OCI-LY7 (cell line): ENCODE measurements at regions not wholly inside any gene's neighbourhood (a gene's known extent, or its start where the extent isn't known, plus 50 kb on each side); places are given as distances from the start of the nearest gene placed in this dataset.

ENCODE experiments used
- BruUV-seq: library from RNA; stranded (reverse); fragments of 400-500 nt; replicated peaks from 2 replicates; lab custom pipeline; 2021; lab: Mats Ljungman, UMichigan
- CTCF ChIA-PET: fragments of 300-600 bp; sonication (Branson Sonifier 250); formaldehyde crosslinking; loops from one replicate; lab custom pipeline; 2022; ENCODE audit warnings: antibody characterized with exemption; ENCODE audit not compliant: unreplicated experiment; lab: Charles Lee
- POLR2A ChIA-PET: fragments of 300-600 bp; sonication (Branson Sonifier 250); formaldehyde crosslinking; loops from one replicate; lab custom pipeline; 2022; ENCODE audit warnings: antibody characterized with exemption; lab: Charles Lee
- DNase-seq: peaks from one replicate; pipeline ENCODE4 v3.0.0-alpha.2; 2015; ENCODE audit warnings: low spot score
- H2AFZ ChIP-seq: fragments of 200-600 bp; sonication (generic), shearing (Covaris generic); 2 replicates; pipeline ENCODE4 v1.6.1; 2014; ENCODE audit warnings: mild to moderate bottlenecking, antibody characterized with exemption, low read length, moderate library complexity
- H3K27ac ChIP-seq: fragments of 200-600 bp; sonication (generic); 2 replicates; pipeline ENCODE4 v1.5.1; 2014; ENCODE audit warnings: mixed run types, low read depth, mild to moderate bottlenecking, moderate library complexity, low read length, inconsistent platforms; ENCODE audit not compliant: poor library complexity, severe bottlenecking
- H3K36me3 ChIP-seq: fragments of 200-600 bp; sonication (generic); 2 replicates; pipeline ENCODE4 v1.6.1; 2014; ENCODE audit warnings: mild to moderate bottlenecking, antibody characterized with exemption, low read length, moderate library complexity, mixed read lengths; ENCODE audit not compliant: insufficient read depth
- H3K4me1 ChIP-seq: fragments of 200-600 bp; sonication (generic); 2 replicates; pipeline ENCODE4 v1.5.1; 2014; ENCODE audit warnings: mild to moderate bottlenecking, low read length; ENCODE audit not compliant: insufficient read depth, poor library complexity, severe bottlenecking
- H3K4me2 ChIP-seq: fragments of 200-600 bp; sonication (generic); 2 replicates; pipeline ENCODE4 v1.6.1; 2014; ENCODE audit warnings: mild to moderate bottlenecking, low read length
- H3K4me3 ChIP-seq: fragments of 200-600 bp; sonication (generic); 2 replicates; pipeline ENCODE4 v1.5.1; 2014; ENCODE audit warnings: mild to moderate bottlenecking, low read depth, low read length; ENCODE audit not compliant: poor library complexity, severe bottlenecking
- H3K79me2 ChIP-seq: fragments of 200-600 bp; sonication (generic); 2 replicates; pipeline ENCODE4 v1.6.1; 2016; ENCODE audit warnings: low read depth, mild to moderate bottlenecking, low read length, moderate library complexity, mixed read lengths; ENCODE audit not compliant: insufficient read depth
- H3K9me2 ChIP-seq: fragments of 200-600 bp; sonication (generic); 2 replicates; pipeline ENCODE4 v1.6.1; 2016; ENCODE audit warnings: mild to moderate bottlenecking, low read length, mixed read lengths; ENCODE audit not compliant: insufficient read depth
- H3K9me3 ChIP-seq: fragments of 200-600 bp; sonication (generic); 2 replicates; pipeline ENCODE4 v1.6.1; 2014; ENCODE audit warnings: mild to moderate bottlenecking, mixed run types, low read length, mixed read lengths
- H4K20me1 ChIP-seq: fragments of 200-600 bp; sonication (generic); 2 replicates; pipeline ENCODE4 v1.6.1; 2014; ENCODE audit warnings: mild to moderate bottlenecking, antibody characterized with exemption, low read length, moderate library complexity, mixed read lengths; ENCODE audit not compliant: insufficient read depth
- CTCF ChIP-seq: fragments of 200-600 bp; sonication (generic); conservative IDR thresholded peaks from 2 replicates; pipeline ENCODE4 v1.5.1; 2014; ENCODE audit warnings: mild to moderate bottlenecking, antibody characterized with exemption, low read length, moderate library complexity, mixed read lengths
- EZH2phosphoT487 ChIP-seq: fragments of 200-600 bp; sonication (generic); IDR thresholded peaks from 2 replicates; pipeline ENCODE4 v1.6.1; 2018; ENCODE audit warnings: low read depth, borderline replicate concordance, mild to moderate bottlenecking, mixed run types, antibody characterized with exemption, low read length, moderate library complexity, mixed read lengths
- intact Hi-C: fragments of 100-400 bp; cut with micrococcal nuclease; formaldehyde crosslinking; loops from one replicate; pipeline ENCODE4 v1.10.0; 2022; ENCODE audit not compliant: unreplicated experiment

GRCh38 chr4:26020881-26021280 lies 106.9 kb downstream of the SMIM20 start:
- H3K36me3 ChIP-seq = no peaks in the 10 kb centered on the region
- no peak overlapping the region for H3K4me3 ChIP-seq
- no peak for DNase-seq
- H3K4me2 ChIP-seq = no peak overlapping the region
- BruUV-seq = no TSS peak
- no peaks in the 10 kb centered on the region for H3K9me3 ChIP-seq
- H3K79me2 ChIP-seq = no peaks in the 10 kb centered on the region
- ChIA-PET CTCF (no interaction called here), POLR2A (interaction anchor here (0.5 to 1.5 kb wide), 3 partner anchors 27 to 967 kb away, joined by 3 to 4 read pairs (median 4); no protein-coding TSS in a partner anchor)
- intact Hi-C loops = no loop called here
- H4K20me1 ChIP-seq = no peaks in the 10 kb centered on the region
- H2AFZ ChIP-seq = no peak overlapping the region
- H3K4me1 ChIP-seq = no peaks in the 10 kb centered on the region
- TF ChIP-seq CTCF = no peak
- TF ChIP-seq EZH2phosphoT487 = no peak
- no peak overlapping the region for H3K27ac ChIP-seq
- no peaks in the 10 kb centered on the region for H3K9me2 ChIP-seq

GRCh38 chr4:26021417-26022345 lies 107.7 kb downstream of the SMIM20 start:
- no peak for DNase-seq
- POLR2A ChIA-PET = interaction anchor here (0.5 kb wide), 1 partner anchor 966 kb away, joined by 4 read pairs; no protein-coding TSS in a partner anchor
- H3K4me3 ChIP-seq = no peak overlapping the region
- H3K9me3 ChIP-seq = no peaks in the 10 kb centered on the region
- H2AFZ ChIP-seq = no peak overlapping the region
- no peaks in the 10 kb centered on the region for H4K20me1 ChIP-seq
- no peaks in the 10 kb centered on the region for H3K4me1 ChIP-seq
- H3K36me3 ChIP-seq = no peaks in the 10 kb centered on the region
- CTCF ChIA-PET = no interaction called here
- no peak overlapping the region for H3K4me2 ChIP-seq
- H3K27ac ChIP-seq = no peak overlapping the region
- intact Hi-C loops = no loop called here
- BruUV-seq = no TSS peak
- no peaks in the 10 kb centered on the region for H3K9me2 ChIP-seq
- H3K79me2 ChIP-seq = no peaks in the 10 kb centered on the region
- TF ChIP-seq EZH2phosphoT487 = no peak
- no peak for TF ChIP-seq CTCF
